HEK293T (cell line): ENCODE measurements at regions not wholly inside any gene's neighbourhood (a gene's known extent, or its start where the extent isn't known, plus 50 kb on each side); places are given as distances from the start of the nearest gene placed in this dataset.

Source experiments
- BHLHE40 ChIP-seq: fragments of 450-650 bp; IDR thresholded peaks from 2 replicates; pipeline ENCODE4 v1.6.1; 2016; ENCODE audit warnings: mild to moderate bottlenecking, moderate library complexity, borderline replicate concordance
- ELF4 ChIP-seq: fragments of 450-650 bp; IDR thresholded peaks from 2 replicates; pipeline ENCODE4 v1.6.1; 2017; ENCODE audit warnings: antibody characterized with exemption
- FOXA1 ChIP-seq: fragments of 450-650 bp; IDR thresholded peaks from 2 replicates; pipeline ENCODE4 v1.6.1; 2016; ENCODE audit warnings: mild to moderate bottlenecking
- FOXM1 ChIP-seq: fragments of 450-650 bp; IDR thresholded peaks from 2 replicates; pipeline ENCODE4 v1.6.1; 2017; ENCODE audit warnings: mild to moderate bottlenecking, borderline replicate concordance
- LEF1 ChIP-seq: fragments of 450-650 bp; IDR thresholded peaks from 2 replicates; pipeline ENCODE4 v1.6.1; 2017; ENCODE audit warnings: mild to moderate bottlenecking, borderline replicate concordance
- NFRKB ChIP-seq: fragments of 450-650 bp; IDR thresholded peaks from 2 replicates; pipeline ENCODE4 v1.6.1; 2016; ENCODE audit warnings: mild to moderate bottlenecking, moderate library complexity
- SP1 ChIP-seq: fragments of 450-650 bp; IDR thresholded peaks from 2 replicates; pipeline ENCODE4 v1.6.1; 2017
- SUZ12 ChIP-seq: fragments of 450-650 bp; IDR thresholded peaks from 2 replicates; pipeline ENCODE4 v1.6.1; 2016; ENCODE audit warnings: mild to moderate bottlenecking
- TARDBP ChIP-seq: fragments of 450-650 bp; IDR thresholded peaks from 2 replicates; pipeline ENCODE4 v1.6.1; 2016
- TF ChIP-seq, protein P1 (sequence below): fragments of 450-650 bp; IDR thresholded peaks from 2 replicates; pipeline ENCODE4 v1.6.1; 2016

- TF ChIP-seq ELF4: no peak
- TF ChIP-seq SP1: no peak
- TF ChIP-seq, protein P1, sequence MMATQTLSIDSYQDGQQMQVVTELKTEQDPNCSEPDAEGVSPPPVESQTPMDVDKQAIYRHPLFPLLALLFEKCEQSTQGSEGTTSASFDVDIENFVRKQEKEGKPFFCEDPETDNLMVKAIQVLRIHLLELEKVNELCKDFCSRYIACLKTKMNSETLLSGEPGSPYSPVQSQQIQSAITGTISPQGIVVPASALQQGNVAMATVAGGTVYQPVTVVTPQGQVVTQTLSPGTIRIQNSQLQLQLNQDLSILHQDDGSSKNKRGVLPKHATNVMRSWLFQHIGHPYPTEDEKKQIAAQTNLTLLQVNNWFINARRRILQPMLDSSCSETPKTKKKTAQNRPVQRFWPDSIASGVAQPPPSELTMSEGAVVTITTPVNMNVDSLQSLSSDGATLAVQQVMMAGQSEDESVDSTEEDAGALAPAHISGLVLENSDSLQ: no peak
- TF ChIP-seq SUZ12: no peak
- TF ChIP-seq TARDBP: no peak
- no peak for TF ChIP-seq FOXA1
- TF ChIP-seq BHLHE40: no peak
- no peak for TF ChIP-seq NFRKB
- no peak for TF ChIP-seq FOXM1
- no peak for TF ChIP-seq LEF1
These were observed 329.9 kb upstream of the ROBO1 start for GRCh38 chr3:80097674-80098073.
